Adrenal gland (tissue), 5 donors: ENCODE measurements at regions not wholly inside any gene's neighbourhood (a gene's known extent, or its start where the extent isn't known, plus 50 kb on each side); places are given as distances from the start of the nearest gene placed in this dataset.

Source experiments
- POLR2A ChIP-seq, 2 donors: fragments of 450-650 bp; IDR thresholded peaks; one replicate each; pipeline ENCODE4 v1.6.1; 2017; ENCODE audit warnings: antibody characterized with exemption in 2 of 2, mild to moderate bottlenecking in 2 of 2, moderate library complexity in 1 of 2
- TF ChIP-seq, protein P1 (sequence below), 6 experiments: fragments of 450-650 bp in 4 of 6; fragments of 200-600 bp in 2 of 6; sonication (generic) in 1 of 6; IDR thresholded peaks; 1 replicate in 5 of 6; 2 replicates in 1 of 6; pipeline versions ENCODE4 v1.5.1 to v1.8.0; 2016 to 2021; ENCODE audit warnings: antibody characterized with exemption in 6 of 6, mild to moderate bottlenecking in 2 of 6, moderate library complexity in 1 of 6
- donor health status: DM: no; HTN: no; CAD: no.

GRCh38 chr16:86670750-86671234, 92.4 kb downstream of the FOXL1 start:
- TF ChIP-seq, protein P1, sequence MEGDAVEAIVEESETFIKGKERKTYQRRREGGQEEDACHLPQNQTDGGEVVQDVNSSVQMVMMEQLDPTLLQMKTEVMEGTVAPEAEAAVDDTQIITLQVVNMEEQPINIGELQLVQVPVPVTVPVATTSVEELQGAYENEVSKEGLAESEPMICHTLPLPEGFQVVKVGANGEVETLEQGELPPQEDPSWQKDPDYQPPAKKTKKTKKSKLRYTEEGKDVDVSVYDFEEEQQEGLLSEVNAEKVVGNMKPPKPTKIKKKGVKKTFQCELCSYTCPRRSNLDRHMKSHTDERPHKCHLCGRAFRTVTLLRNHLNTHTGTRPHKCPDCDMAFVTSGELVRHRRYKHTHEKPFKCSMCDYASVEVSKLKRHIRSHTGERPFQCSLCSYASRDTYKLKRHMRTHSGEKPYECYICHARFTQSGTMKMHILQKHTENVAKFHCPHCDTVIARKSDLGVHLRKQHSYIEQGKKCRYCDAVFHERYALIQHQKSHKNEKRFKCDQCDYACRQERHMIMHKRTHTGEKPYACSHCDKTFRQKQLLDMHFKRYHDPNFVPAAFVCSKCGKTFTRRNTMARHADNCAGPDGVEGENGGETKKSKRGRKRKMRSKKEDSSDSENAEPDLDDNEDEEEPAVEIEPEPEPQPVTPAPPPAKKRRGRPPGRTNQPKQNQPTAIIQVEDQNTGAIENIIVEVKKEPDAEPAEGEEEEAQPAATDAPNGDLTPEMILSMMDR (IDR thresholded peaks at IDR 0.05), result no peak
- no peak for TF ChIP-seq POLR2A (IDR thresholded peaks at IDR 0.05)
